H9 (cell line): ENCODE measurements at regions not wholly inside any gene's neighbourhood (a gene's known extent, or its start where the extent isn't known, plus 50 kb on each side); places are given as distances from the start of the nearest gene placed in this dataset.

Experiments used
- DNase-seq: peaks from one replicate; pipeline ENCODE4 v3.0.0-alpha.2; 2017
- H2AFZ ChIP-seq: one replicate; pipeline ENCODE4 v1.6.1; 2013; ENCODE audit warnings: mild to moderate bottlenecking, low read length, control low read depth, moderate library complexity
- H2AK5ac ChIP-seq: 2 replicates; pipeline ENCODE4 v1.6.1; 2013; ENCODE audit warnings: low read length, control low read depth, mixed read lengths; ENCODE audit not compliant: insufficient read length
- H2BK120ac ChIP-seq: one replicate; pipeline ENCODE4 v1.6.1; 2013; ENCODE audit warnings: low read depth, mild to moderate bottlenecking, low read length, control low read depth, inconsistent platforms; ENCODE audit not compliant: poor library complexity, severe bottlenecking
- H2BK12ac ChIP-seq: 2 replicates; pipeline ENCODE4 v1.6.1; 2013; ENCODE audit warnings: low read length, control low read depth, mixed read lengths, low read depth; ENCODE audit not compliant: insufficient read length
- H2BK15ac ChIP-seq: 2 replicates; pipeline ENCODE4 v1.6.1; 2013; ENCODE audit warnings: low read depth, low read length, control low read depth
- H2BK20ac ChIP-seq: one replicate; pipeline ENCODE4 v1.6.1; 2013; ENCODE audit warnings: low read depth, mild to moderate bottlenecking, low read length, control low read depth, inconsistent platforms; ENCODE audit not compliant: poor library complexity, severe bottlenecking
- H2BK5ac ChIP-seq: 2 replicates; pipeline ENCODE4 v1.6.1; 2013; ENCODE audit warnings: low read length, control low read depth, mixed read lengths; ENCODE audit not compliant: insufficient read length
- H3K14ac ChIP-seq: 2 replicates; pipeline ENCODE4 v1.6.1; 2013; ENCODE audit warnings: low read length, control low read depth; ENCODE audit not compliant: insufficient read depth
- H3K18ac ChIP-seq: 2 replicates; pipeline ENCODE4 v1.6.1; 2013; ENCODE audit warnings: low read depth, mild to moderate bottlenecking, mixed read lengths, low read length, control low read depth; ENCODE audit not compliant: insufficient read length
- H3K23ac ChIP-seq: 2 replicates; pipeline ENCODE4 v1.6.1; 2013; ENCODE audit warnings: low read length, control low read depth, mixed read lengths, low read depth; ENCODE audit not compliant: insufficient read length
- H3K23me2 ChIP-seq: 2 replicates; pipeline ENCODE4 v1.6.1; 2013; ENCODE audit warnings: low read depth, mild to moderate bottlenecking, mixed read lengths, low read length, control low read depth; ENCODE audit not compliant: insufficient read length, poor library complexity, severe bottlenecking
- H3K27ac ChIP-seq: 2 replicates; pipeline ENCODE4 v1.5.1; 2013; ENCODE audit warnings: low read length, control low read depth, mixed read lengths, low read depth; ENCODE audit not compliant: insufficient read length
- H3K27me3 ChIP-seq: 2 replicates; pipeline ENCODE4 v1.6.1; 2013; ENCODE audit warnings: low read length, control low read depth, inconsistent platforms; ENCODE audit not compliant: insufficient read depth
- H3K4ac ChIP-seq: 2 replicates; pipeline ENCODE4 v1.6.1; 2013; ENCODE audit warnings: low read depth, mild to moderate bottlenecking, control low read depth, inconsistent platforms, low read length, moderate library complexity
- H3K4me1 ChIP-seq: 2 replicates; pipeline ENCODE4 v1.6.1; 2013; ENCODE audit warnings: low read length, control low read depth, inconsistent platforms; ENCODE audit not compliant: insufficient read depth
- H3K4me2 ChIP-seq: 2 replicates; pipeline ENCODE4 v1.6.1; 2013; ENCODE audit warnings: low read length, control low read depth, mixed read lengths; ENCODE audit not compliant: insufficient read length, insufficient read depth
- H3K56ac ChIP-seq: 2 replicates; pipeline ENCODE4 v1.6.1; 2013; ENCODE audit warnings: low read depth, mild to moderate bottlenecking, mixed read lengths, low read length, control low read depth; ENCODE audit not compliant: insufficient read length
- H3K79me1 ChIP-seq: 2 replicates; pipeline ENCODE4 v1.6.1; 2013; ENCODE audit warnings: low read depth, mild to moderate bottlenecking, moderate library complexity, low read length, control low read depth, inconsistent platforms; ENCODE audit not compliant: insufficient read depth, poor library complexity, severe bottlenecking
- H3K79me2 ChIP-seq: 2 replicates; pipeline ENCODE4 v1.6.1; 2013; ENCODE audit warnings: low read length, control low read depth, inconsistent platforms; ENCODE audit not compliant: insufficient read depth
- H3K9ac ChIP-seq: 2 replicates; pipeline ENCODE4 v1.6.1; 2013; ENCODE audit warnings: low read length, control low read depth, mixed read lengths; ENCODE audit not compliant: insufficient read length; ENCODE audit errors: extremely low read depth
- H3K9me3 ChIP-seq: one replicate; pipeline ENCODE4 v1.6.1; 2013; ENCODE audit warnings: low read depth, low read length, inconsistent platforms; ENCODE audit not compliant: control insufficient read depth
- H3T11ph ChIP-seq: one replicate; pipeline ENCODE4 v1.6.1; 2013; ENCODE audit warnings: mild to moderate bottlenecking, low read length, control low read depth, inconsistent platforms
- H4K20me1 ChIP-seq: one replicate; pipeline ENCODE4 v1.6.1; 2013; ENCODE audit not compliant: control insufficient read depth, insufficient read length, insufficient read depth
- H4K5ac ChIP-seq: 2 replicates; pipeline ENCODE4 v1.6.1; 2013; ENCODE audit warnings: low read depth, mild to moderate bottlenecking, mixed read lengths, low read length, control low read depth; ENCODE audit not compliant: insufficient read length
- H4K8ac ChIP-seq: replicated peaks from 2 replicates; pipeline ENCODE4 v1.6.1; 2013; ENCODE audit warnings: low read length, control low read depth, mixed read lengths, low read depth; ENCODE audit not compliant: insufficient read length
- H4K91ac ChIP-seq: 2 replicates; pipeline ENCODE4 v1.6.1; 2013; ENCODE audit warnings: low read depth, mild to moderate bottlenecking, moderate library complexity, mixed read lengths, low read length, control low read depth; ENCODE audit not compliant: insufficient read length
- H3K27ac Mint-ChIP-seq, 3 experiments: 2 replicates in 2 of 3; 3 replicates in 1 of 3; pipeline ENCODE4 v1.8.0; 2020 to 2021; ENCODE audit warnings: mixed read lengths in 3 of 3, mild to moderate bottlenecking in 1 of 3, moderate library complexity in 1 of 3
- H3K27me3 Mint-ChIP-seq: 2 replicates; pipeline ENCODE4 v1.8.0; 2021; ENCODE audit warnings: low read depth, mild to moderate bottlenecking, moderate library complexity, mixed read lengths
- H3K36me3 Mint-ChIP-seq, 3 experiments: 2 replicates in 2 of 3; 3 replicates in 1 of 3; pipeline ENCODE4 v1.8.0; 2020 to 2021; ENCODE audit warnings: low read depth in 3 of 3, mixed read lengths in 3 of 3; ENCODE audit not compliant: insufficient read depth in 1 of 3
- H3K4me1 Mint-ChIP-seq, 2 experiments: 2 replicates each; pipeline ENCODE4 v1.8.0; 2020; ENCODE audit warnings: mixed read lengths in 2 of 2
- H3K4me3 Mint-ChIP-seq, 2 experiments: 2 replicates in 1 of 2; 3 replicates in 1 of 2; pipeline ENCODE4 v1.8.0; 2020 to 2021; ENCODE audit warnings: mild to moderate bottlenecking in 2 of 2, mixed read lengths in 2 of 2, moderate library complexity in 1 of 2
- H3K9me3 Mint-ChIP-seq, 2 experiments: 2 replicates in 1 of 2; 3 replicates in 1 of 2; pipeline ENCODE4 v1.8.0; 2020; ENCODE audit warnings: mild to moderate bottlenecking in 2 of 2, mixed read lengths in 2 of 2, moderate library complexity in 1 of 2
- CTCF ChIP-seq: fragments of 200-600 bp; sonication (generic); conservative IDR thresholded peaks from 3 replicates; pipeline ENCODE4 v1.8.0; 2021; ENCODE audit warnings: antibody characterized with exemption, mild to moderate bottlenecking
- WGBS: extraction: QIAGEN DNeasy Blood & Tissue Kit; methylation state at CpG from one replicate; pipeline ENCODE4 v1.1.7; 2013; ENCODE audit warnings: missing lambda C conversion rate, low lambda C conversion rate, mixed read lengths; ENCODE audit not compliant: insufficient read length; ENCODE audit errors: extremely low coverage; 5-methylcytosine and 5-hydroxymethylcytosine counted together

- Histone ChIP-seq H3K4me1 (no peaks in the 10 kb centered on the region), H2BK12ac (no peak overlapping the region), H4K91ac (no peak overlapping the region), H3K4ac (no peak overlapping the region), H3K27ac (no peak overlapping the region), H3K79me2 (no peaks in the 10 kb centered on the region), H2AK5ac (no peak overlapping the region), H4K8ac (no peak overlapping the region), H3K23ac (no peak overlapping the region), H4K5ac (no peak overlapping the region), H2BK15ac (no peak overlapping the region), H2BK20ac (no peak overlapping the region), H3K56ac (no peak overlapping the region), H3K4me2 (no peak overlapping the region), H2BK120ac (no peak overlapping the region), H3K9ac (no peak overlapping the region), H3K23me2 (no peaks in the 10 kb centered on the region), H3K9me3 (no peaks in the 10 kb centered on the region), H2BK5ac (no peak overlapping the region), H3K27me3 (no peaks in the 10 kb centered on the region), H3K14ac (no peak overlapping the region), H3T11ph (no peak overlapping the region), H4K20me1 (no peaks in the 10 kb centered on the region), H2AFZ (no peak overlapping the region), H3K79me1 (no peaks in the 10 kb centered on the region), H3K18ac (no peak overlapping the region)
- no peak for TF ChIP-seq CTCF
- H3K27ac Mint-ChIP-seq = no peak overlapping the region
- no peaks in the 10 kb centered on the region for H3K27me3 Mint-ChIP-seq
- no peaks in the 10 kb centered on the region; a peak in 1 of 5 replicates for H3K9me3 Mint-ChIP-seq
- H3K4me1 Mint-ChIP-seq = no peaks in the 10 kb centered on the region
- WGBS = no CpG with 5 or more reads among the region's 38 CpGs
- DNase-seq = peak; percentile 35
- H3K36me3 Mint-ChIP-seq = no peaks in the 10 kb centered on the region
- no peak overlapping the region for H3K4me3 Mint-ChIP-seq
These were observed 361.6 kb upstream of the GRM3 start for GRCh38 chr7:86282014-86282682.
